Activated T-helper 2 cell treated with anti-CD3 and anti-CD28 coated beads, Interferon-gamma antibody, Interleukin-2, Interleukin-4, amounts not matched to agents 10 μg/mL and 5 μg/mL and 100 μg/mL, durations not matched to agents 14 hours and 24 hours and 36 hours (primary cell): ENCODE measurements at regions not wholly inside any gene's neighbourhood (a gene's known extent, or its start where the extent isn't known, plus 50 kb on each side); places are given as distances from the start of the nearest gene placed in this dataset.

Experiments
- DNase-seq: peaks from one replicate; pipeline ENCODE4 v3.0.0; 2021; ENCODE audit warnings: low spot score
- H3K27ac Mint-ChIP-seq: one replicate; pipeline ENCODE4 v1.8.0; 2021; ENCODE audit warnings: mixed read lengths
- H3K27me3 Mint-ChIP-seq: one replicate; pipeline ENCODE4 v1.8.0; 2021; ENCODE audit warnings: low read depth, mixed read lengths
- H3K36me3 Mint-ChIP-seq: one replicate; pipeline ENCODE4 v1.8.0; 2021; ENCODE audit warnings: low read depth, mixed read lengths
- H3K4me1 Mint-ChIP-seq: one replicate; pipeline ENCODE4 v1.8.0; 2021; ENCODE audit warnings: low read depth, mixed read lengths
- H3K4me3 Mint-ChIP-seq: one replicate; pipeline ENCODE4 v1.8.0; 2021; ENCODE audit warnings: low read depth, mild to moderate bottlenecking, moderate library complexity, mixed read lengths
- H3K9me3 Mint-ChIP-seq: one replicate; pipeline ENCODE4 v1.8.0; 2021; ENCODE audit warnings: mixed read lengths
- intact Hi-C: fragments of 100-400 bp; cut with micrococcal nuclease; formaldehyde crosslinking; loops from one replicate; pipeline ENCODE4 v1.15.1; 2023

DNA sequence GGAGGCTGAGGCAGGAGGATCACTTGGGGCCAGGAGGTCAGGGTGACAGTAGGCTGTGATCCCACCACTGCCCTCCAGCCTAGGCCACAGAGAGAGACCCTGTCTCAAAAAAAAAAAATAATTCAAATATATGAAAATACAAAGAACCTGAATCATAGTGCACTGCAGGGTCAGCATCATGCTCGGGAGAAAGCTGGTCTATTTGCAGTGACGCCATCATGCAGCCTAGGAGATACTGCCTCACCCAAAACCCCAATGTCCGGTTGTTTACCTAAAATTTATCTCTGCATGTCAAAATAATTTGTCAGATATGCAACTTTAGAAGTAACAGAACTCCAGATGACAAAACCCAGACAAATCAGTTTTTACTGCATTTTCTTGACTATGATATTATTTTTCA lies 61.5 kb upstream of the ALKAL2 start:
- Mint-ChIP-seq H3K36me3 (no peaks in the 10 kb centered on the region), H3K4me3 (no peak overlapping the region), H3K4me1 (no peaks in the 10 kb centered on the region), H3K27ac (no peak overlapping the region), H3K27me3 (peaks cover 30% of the 10 kb centered on the region), H3K9me3 (no peaks in the 10 kb centered on the region)
- intact Hi-C loops, result no loop called here
- no peak for DNase-seq

DNA sequence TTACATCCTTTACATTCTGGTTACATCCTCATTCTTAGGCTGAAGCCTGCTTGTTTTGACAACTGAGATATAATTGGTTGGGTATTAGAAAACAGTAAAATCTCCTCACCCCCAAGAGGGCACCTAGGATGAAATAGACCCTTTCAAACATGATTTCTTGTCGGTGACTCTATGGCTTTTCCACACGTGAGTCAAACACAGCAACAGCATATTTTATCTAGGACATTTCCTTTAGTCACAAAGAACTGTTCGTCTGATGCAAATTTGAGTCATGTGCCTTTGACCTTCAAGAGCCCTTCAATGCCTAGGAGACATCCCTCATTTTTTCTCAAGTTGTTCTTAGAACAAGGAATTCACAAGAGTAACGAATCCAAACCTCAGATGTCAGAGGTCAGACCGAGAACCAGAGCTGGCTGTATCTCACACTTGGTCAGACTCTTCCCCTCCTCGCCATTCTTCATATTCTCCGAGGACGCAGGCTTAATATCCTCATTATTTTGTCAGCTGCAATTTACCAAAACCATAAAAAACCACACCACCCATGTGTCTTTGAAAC lies 60.5 kb upstream of the ALKAL2 start:
- H3K27me3 Mint-ChIP-seq, result peaks cover 35% of the 10 kb centered on the region
- H3K27ac Mint-ChIP-seq, result no peak overlapping the region
- no peak overlapping the region for H3K4me3 Mint-ChIP-seq
- no peaks in the 10 kb centered on the region for H3K4me1 Mint-ChIP-seq
- intact Hi-C loops, result no loop called here
- H3K9me3 Mint-ChIP-seq, result no peaks in the 10 kb centered on the region
- no peaks in the 10 kb centered on the region for H3K36me3 Mint-ChIP-seq
- DNase-seq, result no peak

- H3K36me3 Mint-ChIP-seq, result no peaks in the 10 kb centered on the region
- no peak for DNase-seq
- peaks cover 45% of the 10 kb centered on the region for H3K27me3 Mint-ChIP-seq
- H3K4me1 Mint-ChIP-seq, result peaks cover 1% of the 10 kb centered on the region
- intact Hi-C loops, result no loop called here
- no peak overlapping the region for H3K27ac Mint-ChIP-seq
- no peak overlapping the region for H3K4me3 Mint-ChIP-seq
- peaks cover under 1% of the 10 kb centered on the region for H3K9me3 Mint-ChIP-seq
Observed at GRCh38 chr2:344811-345210, 56.9 kb upstream of the ALKAL2 start.

DNA sequence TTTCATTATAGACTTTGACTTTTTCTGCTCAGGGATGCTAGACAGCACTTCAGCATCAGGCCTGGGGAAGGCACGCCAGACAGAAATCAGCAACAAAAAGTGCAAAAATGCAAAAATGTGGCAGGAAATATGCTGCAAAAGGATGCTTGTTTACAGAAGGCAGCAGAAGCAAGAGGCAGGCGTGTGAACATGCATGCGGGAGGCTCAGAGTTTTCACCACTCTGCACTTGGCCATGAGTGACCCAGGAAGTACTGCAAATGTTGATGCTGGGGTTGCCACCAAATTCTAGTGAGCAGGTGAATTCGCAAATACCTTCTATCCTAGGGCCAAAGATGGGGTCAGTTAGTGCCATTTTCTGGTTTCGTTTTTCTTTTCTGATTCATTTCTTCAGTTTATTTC lies 55.5 kb upstream of the ALKAL2 start:
- Mint-ChIP-seq H3K27me3 (peaks cover 43% of the 10 kb centered on the region), H3K36me3 (no peaks in the 10 kb centered on the region), H3K9me3 (peaks cover 12% of the 10 kb centered on the region), H3K4me1 (peaks cover 1% of the 10 kb centered on the region), H3K4me3 (no peak overlapping the region), H3K27ac (no peak overlapping the region)
- DNase-seq, result no peak
- intact Hi-C loops, result no loop called here

DNA sequence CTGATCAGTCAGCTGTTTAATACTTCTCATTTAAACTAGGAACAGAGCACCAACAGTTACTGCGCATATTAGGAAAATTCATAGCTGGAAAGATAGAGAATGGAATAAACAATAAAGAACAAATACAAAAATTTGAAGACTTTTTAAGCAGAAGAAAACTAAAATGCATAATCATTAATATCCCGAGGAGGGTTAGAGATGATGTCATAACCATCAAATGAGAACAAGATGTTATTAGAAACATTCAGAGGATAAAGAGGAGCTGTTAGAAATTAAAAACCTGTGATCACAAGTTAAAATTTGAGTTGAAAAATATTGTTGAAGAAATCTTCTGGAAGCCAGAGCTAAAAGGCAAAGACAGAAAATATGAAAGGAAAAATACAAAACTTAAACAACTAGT lies 54.0 kb upstream of the ALKAL2 start:
- Mint-ChIP-seq H3K27ac (no peak overlapping the region), H3K4me3 (no peak overlapping the region), H3K36me3 (peaks cover 5% of the 10 kb centered on the region), H3K27me3 (peaks cover 38% of the 10 kb centered on the region), H3K9me3 (peaks cover 20% of the 10 kb centered on the region), H3K4me1 (peaks cover 1% of the 10 kb centered on the region)
- no peak for DNase-seq
- intact Hi-C loops, result no loop called here

GRCh38 chr2:341017-341542 lies 53.2 kb upstream of the ALKAL2 start:
- H3K27me3 Mint-ChIP-seq, result peaks cover 32% of the 10 kb centered on the region
- peaks cover 6% of the 10 kb centered on the region for H3K36me3 Mint-ChIP-seq
- peaks cover 1% of the 10 kb centered on the region for H3K4me1 Mint-ChIP-seq
- H3K27ac Mint-ChIP-seq, result no peak overlapping the region
- no peak overlapping the region for H3K4me3 Mint-ChIP-seq
- peaks cover 23% of the 10 kb centered on the region for H3K9me3 Mint-ChIP-seq
- intact Hi-C loops, result no loop called here
- no peak for DNase-seq
